ENCODE measurements at regions not wholly inside any gene's neighbourhood (a gene's known extent, or its start where the extent isn't known, plus 50 kb on each side); places are given as distances from the start of the nearest gene placed in this dataset.

DNA sequence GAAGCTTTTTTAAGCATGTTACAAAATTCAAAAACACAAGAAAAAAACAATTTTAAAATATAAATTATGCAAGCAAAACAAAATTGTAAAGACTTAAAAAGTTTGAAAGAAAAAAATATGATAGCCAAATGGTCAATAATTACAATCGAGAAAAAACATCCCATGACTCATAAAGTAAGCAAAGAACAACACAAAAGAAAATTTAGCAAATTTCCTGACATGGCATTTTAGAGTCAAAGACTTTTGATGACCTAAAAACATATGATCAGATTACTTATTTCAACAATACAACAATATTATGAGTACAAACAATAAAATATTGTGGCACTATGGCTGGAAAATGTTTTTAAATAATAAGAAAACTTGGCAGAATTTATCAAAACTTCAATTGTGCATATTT is 312.1 kb upstream of the MEOX2 start:
- TF ChIP-seq, protein P1, sequence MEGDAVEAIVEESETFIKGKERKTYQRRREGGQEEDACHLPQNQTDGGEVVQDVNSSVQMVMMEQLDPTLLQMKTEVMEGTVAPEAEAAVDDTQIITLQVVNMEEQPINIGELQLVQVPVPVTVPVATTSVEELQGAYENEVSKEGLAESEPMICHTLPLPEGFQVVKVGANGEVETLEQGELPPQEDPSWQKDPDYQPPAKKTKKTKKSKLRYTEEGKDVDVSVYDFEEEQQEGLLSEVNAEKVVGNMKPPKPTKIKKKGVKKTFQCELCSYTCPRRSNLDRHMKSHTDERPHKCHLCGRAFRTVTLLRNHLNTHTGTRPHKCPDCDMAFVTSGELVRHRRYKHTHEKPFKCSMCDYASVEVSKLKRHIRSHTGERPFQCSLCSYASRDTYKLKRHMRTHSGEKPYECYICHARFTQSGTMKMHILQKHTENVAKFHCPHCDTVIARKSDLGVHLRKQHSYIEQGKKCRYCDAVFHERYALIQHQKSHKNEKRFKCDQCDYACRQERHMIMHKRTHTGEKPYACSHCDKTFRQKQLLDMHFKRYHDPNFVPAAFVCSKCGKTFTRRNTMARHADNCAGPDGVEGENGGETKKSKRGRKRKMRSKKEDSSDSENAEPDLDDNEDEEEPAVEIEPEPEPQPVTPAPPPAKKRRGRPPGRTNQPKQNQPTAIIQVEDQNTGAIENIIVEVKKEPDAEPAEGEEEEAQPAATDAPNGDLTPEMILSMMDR (conservative IDR thresholded peaks at IDR 0.05 in 1 of 2, IDR thresholded peaks at IDR 0.05 in 1 of 2; ENCODE audit: extremely low read depth in 1 of 2, insufficient read depth in 1 of 2, low read depth in 1 of 2, low read length in 2 of 2): no peak
- no peak for TF ChIP-seq EZH2 (IDR thresholded peaks at IDR 0.05; ENCODE audit: borderline replicate concordance, low read length)
